ENCODE measurements at regions not wholly inside any gene's neighbourhood (a gene's known extent, or its start where the extent isn't known, plus 50 kb on each side); places are given as distances from the start of the nearest gene placed in this dataset.
"Not testable (repeated sequence)": the region's sequence is repeated elsewhere in the genome, so short reads cannot be mapped to it uniquely, and the experiment has no call there.

DNA sequence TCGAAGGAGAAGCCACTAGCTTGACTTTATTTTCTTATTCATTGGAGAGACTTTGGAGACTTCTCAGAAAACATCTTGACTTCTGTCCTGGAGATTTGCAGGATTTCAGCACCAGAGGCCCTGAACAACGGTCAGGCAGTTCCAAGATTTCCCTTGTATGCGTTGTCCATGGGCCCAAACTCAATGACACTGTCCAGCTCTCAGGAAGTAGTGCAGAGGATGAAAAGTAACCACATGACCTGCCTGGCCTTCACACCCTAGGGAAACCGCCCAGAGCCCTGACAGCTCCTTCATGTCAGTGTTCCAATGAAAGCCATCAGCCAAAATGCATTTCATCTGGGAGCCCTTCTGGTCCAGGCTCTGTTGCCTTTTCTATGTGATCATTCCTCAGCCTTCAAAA is 214.1 kb downstream of the BLID start:
- no peak for DNase-seq (ENCODE audit: low read depth, low spot score)

DNA sequence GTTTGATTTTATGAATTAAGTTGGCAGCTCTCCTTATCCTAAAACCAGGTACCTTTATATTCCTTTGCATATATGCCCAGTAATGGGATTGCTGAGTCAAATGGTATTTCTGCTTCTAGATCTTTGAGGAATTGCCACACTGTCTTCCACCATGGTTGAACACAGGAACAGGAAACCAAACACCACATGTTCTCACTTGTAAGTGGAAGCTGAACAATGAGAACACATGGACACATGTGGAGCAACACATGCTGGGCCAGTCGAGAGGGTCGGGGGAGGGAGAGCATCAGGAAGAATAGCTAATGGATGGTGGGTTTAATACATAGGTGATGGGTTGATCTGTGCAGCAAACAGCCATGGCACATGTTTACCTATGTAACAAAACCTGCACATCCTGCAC is 214.6 kb downstream of the BLID start:
- DNase-seq (ENCODE audit: low read depth, low spot score): not testable (repeated sequence)

DNA sequence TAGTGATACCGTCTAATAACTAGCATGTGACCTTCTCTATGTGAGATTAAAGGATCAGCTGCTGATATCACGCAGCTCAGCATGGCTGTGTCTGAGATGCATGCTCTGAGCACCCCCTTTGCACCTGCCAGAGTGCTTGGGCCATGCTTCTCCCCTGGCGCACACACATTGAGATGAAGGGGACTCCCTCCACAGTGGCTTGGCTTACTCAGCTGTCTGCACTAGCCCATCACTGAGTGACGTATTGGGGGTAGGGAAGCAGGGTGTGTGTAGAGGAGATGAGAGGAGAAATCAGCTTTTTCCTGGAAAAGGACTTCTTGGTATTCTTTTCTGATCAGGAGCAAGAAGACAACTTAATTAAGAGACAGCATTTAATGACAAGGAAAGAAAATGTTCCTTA is 216.5 kb downstream of the BLID start:
- DNase-seq (ENCODE audit: low read depth, low spot score): no peak

DNA sequence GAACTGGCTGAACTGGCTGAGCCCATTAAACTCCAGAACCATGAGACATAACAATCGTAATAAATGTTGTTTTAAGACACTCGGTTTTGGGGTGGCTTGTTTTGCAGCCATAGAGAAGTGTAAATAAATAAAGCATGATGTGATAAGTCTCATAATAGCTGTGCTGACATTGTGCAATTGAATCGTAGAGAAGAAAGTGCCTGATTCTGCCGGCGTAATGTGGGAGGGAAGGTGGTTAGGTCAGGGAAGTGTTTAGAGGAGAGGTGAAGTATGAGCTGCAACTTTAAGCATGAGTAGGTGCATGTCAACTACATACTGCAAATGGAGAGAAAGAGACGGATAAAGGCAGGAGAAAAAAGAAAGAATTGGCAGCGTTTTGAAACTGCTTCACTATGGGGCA is 217.1 kb downstream of the BLID start:
- no peak for DNase-seq (ENCODE audit: low read depth, low spot score)

DNA sequence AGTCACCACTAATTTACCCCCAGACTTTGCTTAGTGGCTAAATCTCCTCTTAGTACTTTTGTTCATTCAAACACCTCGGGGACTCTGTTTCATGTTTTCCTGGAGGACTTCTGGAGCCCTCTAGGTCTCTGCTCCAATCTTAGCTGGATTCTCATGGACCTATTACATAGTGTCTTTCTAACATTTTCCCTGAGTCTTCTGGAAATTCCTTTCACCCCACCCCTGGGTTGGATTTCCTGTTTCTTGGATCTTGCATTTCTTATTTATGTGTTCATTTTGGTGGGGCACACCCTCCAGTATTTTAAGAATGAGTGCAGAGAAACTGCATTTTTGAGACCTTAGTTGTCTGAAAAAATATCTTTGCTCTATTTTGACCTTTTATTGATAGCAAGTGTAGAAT is 220.1 kb downstream of the BLID start:
- DNase-seq (ENCODE audit: low read depth, low spot score): no peak

DNA sequence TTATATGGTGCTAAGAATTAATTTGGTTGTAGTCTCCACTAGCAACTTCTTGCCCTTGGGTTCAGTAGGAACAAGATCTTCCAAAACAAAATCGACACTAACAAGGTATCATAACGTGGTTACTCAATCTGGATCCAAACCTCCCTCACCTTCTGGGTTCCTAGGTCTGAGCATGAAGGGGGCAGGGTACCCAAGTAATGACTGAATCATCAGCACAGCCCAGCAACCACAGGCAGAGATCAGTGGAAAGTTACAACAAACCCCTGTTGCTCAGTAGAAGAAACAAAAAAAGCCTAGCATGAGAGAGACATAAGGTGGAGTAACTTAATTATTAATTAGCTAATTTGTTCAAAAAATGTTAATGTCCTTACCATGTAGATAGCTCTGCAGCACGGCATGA is 221.4 kb downstream of the BLID start:
- peak; percentile 48 for DNase-seq (ENCODE audit: low read depth, low spot score)

DNA sequence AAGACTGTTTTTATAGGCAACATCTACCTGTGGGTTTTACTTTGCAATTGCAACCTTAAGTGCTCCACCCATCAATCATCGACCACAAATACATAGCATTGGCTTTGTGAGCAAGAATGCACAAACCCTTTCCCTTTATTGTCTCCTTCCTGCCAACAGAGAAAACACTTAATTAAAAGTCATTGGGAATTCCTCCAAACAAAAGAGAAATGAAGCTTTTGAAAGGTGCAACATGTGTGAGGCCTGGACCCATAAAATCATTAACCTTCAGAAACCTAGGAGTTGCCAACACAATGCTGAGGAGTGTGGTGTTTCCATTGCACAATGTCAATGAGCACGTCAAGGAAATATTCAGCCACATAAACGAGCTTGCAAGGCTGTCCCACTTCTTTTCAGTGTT is 223.2 kb downstream of the BLID start:
- DNase-seq (ENCODE audit: low read depth, low spot score): peak; percentile 67

DNA sequence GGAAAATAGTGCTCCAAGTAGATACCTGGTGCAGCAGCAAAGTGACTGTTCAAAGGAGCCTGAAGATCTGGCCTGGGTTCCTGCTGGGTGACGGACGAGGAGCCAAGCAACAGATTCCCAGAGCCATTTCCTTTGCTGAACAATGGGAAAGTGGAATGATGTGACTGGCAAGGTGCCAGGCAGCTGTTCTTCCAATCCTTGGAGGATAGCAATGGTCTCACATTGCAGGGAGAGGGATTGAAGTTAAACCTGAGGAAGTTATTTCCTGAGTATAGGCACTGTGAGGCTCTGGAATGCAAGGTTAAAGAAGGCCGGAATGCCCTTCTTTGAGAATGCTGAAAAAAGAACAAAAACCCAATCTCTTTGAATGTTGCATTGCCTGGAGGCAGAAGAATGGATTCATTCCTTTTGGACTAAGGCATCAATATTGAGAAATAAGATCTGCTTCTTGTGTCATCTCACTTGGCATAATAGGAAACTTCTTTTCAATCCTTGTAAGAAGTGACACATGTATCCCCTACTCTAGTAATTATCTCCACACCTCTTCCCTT is 223.8 kb downstream of the BLID start:
- peak; percentile 59 for DNase-seq (ENCODE audit: low read depth, low spot score)

DNA sequence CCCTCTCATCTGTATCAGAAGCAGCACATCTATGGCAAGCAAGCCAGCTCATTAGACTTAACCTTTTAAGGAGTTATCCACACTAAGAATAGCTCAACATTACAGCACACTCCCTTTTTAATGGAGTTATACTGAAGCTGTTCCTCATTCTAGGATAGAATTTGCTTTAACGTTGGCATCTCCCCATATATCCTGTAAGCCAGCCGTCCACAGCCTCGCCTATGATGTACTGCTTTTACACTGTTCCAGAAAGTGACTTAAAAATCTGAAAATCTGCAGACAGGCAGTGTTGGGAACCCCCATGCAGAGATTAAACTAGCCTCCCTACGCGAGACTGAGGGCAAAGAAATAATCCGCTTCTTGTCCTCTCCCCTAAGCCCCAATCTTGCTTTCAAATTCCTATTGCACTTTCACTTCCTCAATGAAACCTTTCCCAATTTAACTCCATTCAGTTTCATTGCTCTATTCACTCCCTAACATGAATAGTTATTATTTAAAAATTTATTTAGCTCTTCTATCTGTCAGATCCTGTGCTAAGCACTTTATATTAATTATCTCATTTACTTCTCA is 225.0 kb downstream of the BLID start:
- DNase-seq (ENCODE audit: low read depth, low spot score): no peak

DNA sequence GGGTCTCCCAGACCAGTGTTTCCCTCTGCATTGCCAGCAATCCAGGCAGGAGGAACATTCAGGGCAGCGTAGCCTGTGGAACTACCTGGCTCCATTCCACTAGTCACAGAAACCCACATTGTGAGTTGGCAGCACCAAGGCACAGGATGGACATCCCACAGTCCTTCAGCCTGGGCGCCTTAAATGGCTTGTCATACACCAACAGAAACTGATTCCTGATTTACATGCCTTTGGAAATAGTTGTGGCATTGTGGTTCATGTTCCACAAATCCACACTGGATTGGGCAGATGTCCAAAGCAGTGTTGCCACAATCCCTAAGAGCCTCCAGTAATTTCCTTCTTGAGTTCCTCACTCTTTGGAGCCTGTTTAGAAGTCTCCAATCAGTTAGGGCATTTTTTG is 225.6 kb downstream of the BLID start:
- peak; percentile 97 for DNase-seq (ENCODE audit: low read depth, low spot score)

DNA sequence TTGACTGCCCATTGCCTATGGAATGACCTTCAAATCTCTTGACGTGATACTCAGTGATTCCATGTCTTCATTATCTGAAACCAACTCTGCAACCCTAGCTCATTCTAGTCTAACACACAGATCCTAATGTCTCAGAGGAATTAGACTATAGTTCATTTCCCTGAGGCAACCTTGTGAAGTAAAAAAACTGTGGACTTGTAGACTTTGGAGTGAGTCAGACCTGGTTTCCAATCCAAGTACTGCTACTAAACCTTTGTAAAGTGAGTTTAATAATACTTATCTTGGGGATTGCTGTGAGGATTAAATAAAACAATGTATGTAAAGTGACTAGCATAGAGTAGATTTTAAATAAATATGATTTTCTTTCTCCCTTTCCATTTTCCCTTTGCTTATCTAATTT is 226.1 kb downstream of the BLID start:
- peak; percentile 66 for DNase-seq (ENCODE audit: low read depth, low spot score)

DNA sequence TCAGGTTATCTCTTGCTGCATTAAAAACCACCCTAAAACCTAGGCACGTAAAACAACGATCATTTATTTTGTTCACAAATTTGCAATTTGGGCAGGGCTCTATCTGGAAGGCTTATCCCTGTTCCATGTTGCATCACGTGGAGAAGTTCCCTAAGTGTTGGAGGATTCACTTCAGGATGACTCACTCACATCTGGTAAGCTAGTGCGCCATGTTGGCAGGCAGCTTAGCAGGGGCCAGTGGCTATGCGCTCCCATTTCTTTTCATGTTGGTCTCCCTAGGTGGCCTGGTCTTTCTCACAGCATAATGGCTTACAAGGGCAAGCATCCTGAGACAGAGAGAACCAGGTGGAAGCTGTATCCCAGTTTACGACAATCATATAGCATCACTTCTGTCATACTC is 226.8 kb downstream of the BLID start:
- DNase-seq (ENCODE audit: low read depth, low spot score): no peak

DNA sequence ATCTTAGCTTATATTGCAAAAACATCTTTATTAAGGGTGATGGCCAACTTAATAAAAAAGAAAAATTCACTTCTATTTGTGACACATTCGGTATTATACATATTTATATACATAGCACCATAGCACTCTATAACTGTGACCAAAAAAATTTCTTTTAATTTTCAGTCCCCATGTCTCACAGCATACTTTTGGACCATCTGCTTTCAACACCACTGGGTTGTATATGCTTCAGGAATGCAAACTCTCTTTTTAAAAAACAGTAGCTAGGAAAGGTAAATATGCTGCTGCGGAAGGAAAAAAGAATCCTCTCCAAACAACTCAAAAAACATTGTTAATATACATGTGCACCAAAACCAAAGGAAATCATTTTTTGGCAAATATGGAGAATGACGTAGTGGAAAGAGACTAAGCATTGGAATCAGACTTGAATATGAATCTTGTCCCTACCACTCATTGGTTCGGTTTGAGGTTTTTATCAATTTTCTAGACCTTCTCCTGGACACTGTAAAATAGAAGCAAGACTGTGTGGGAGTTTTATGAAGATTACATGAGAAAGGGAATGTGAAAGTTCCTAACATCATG is 227.9 kb downstream of the BLID start:
- no peak for DNase-seq (ENCODE audit: low read depth, low spot score)

DNA sequence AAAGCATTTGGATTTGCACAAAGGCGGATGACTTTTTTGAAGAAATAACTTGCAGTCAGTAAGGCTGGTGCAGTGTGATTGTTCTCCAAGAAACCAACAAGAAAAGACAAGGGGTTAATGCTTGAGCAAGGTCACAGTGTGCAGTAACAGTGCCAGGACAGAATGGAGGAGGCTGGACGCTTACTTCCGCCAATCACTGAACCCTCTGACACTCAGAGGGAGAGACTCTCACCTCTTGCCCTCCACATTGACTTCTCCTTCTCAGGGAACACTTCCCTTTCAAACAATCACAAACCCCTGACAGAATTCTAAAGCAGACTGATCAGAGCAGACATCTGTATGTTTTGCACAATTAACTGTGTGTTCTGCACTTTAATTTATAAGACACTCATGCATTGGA is 228.4 kb downstream of the BLID start:
- no peak for DNase-seq (ENCODE audit: low read depth, low spot score)

DNA sequence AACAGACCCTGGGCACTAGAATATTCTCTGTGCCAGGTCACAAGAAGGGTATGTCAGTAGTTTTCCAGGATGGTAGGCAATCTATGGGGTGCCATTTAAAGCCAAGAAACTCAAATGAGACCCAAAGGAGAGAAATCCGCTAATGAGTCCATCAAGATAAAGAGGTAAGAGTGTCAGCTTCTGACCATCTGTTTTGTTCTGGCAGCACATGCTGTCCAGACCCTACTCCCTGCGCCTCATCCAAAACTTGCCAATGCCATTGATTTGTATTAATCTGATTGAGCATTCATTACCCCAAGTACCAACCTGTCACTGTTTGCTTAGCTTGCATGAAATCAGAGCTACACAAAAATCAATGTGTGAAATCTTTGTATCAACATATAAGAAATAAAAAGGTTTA is 229.0 kb downstream of the BLID start:
- DNase-seq (ENCODE audit: low read depth, low spot score): no peak

DNA sequence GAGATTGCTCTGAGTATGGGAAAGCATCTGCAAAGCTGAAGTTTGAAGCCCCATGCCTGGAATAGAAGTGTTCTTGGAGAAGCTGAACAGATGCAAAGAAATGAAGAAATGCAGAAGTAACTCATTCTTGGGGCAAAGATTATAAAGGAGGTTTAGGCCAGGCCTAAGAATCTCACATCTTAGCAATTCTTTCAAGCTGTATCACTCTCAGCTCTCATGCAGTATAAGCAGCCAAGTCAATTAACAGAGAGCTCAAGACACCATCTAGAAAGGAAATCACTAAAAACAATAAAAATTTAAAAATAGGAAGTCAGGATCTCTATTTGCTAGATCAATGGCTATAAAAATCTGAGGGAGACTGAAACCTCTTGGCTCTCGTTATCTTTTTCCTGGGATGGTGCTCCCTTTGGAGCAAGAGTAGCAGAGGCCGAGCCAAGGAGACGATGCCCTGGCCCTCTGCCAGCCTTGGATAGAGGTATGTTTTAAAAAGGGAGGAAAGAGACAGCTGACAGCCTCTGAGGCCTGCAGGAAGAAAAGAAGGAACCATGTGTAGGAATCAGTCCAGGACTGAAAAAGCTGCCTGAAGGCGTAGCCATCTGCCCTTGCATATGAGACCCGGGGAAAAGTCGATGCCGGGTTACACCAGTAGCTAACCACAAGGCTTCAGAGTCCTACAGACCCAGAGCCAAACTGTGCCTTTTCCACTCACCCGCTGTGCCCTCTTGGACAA is 229.8 kb downstream of the BLID start:
- peak; percentile 11 for DNase-seq (ENCODE audit: low read depth, low spot score)

DNA sequence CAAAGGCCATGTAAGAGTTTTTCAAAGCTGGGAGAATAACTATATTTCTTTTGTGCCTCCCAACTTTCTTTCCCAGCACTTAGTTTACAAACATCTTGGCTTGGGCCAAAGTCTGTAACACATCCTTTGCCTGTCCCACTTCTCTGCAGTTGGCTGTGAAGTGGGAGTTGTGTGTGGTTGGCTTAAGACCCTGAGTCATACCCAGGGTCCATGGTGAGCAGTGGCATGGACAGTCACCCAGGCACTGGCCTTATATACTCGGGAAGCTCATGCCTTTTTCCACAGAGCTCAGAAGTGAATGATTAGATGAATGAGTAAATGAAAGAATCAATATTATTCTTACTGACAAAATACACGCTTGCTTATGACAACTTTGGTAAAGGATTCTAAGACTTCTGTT is 231.4 kb downstream of the BLID start:
- no peak for DNase-seq (ENCODE audit: low read depth, low spot score)

DNA sequence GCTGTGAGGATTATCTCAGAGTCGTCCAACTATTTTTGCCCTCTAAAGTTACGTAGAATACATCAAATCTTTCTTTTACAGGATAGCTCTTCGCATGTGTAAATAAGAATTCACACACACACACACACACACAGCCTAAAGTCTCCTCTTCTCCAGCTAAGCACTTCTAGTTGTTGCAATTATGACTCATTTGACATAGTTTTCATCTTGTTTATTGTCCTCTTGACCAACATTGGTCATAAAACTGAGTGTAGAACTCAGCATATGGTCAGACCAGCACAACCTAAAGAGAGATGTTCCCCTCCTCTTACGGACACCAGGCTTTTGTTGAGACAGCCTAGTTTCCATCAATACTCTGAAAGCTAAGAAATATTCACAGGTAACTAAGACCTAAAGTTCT is 234.2 kb downstream of the BLID start:
- peak; percentile 22 for DNase-seq (ENCODE audit: low read depth, low spot score)

DNA sequence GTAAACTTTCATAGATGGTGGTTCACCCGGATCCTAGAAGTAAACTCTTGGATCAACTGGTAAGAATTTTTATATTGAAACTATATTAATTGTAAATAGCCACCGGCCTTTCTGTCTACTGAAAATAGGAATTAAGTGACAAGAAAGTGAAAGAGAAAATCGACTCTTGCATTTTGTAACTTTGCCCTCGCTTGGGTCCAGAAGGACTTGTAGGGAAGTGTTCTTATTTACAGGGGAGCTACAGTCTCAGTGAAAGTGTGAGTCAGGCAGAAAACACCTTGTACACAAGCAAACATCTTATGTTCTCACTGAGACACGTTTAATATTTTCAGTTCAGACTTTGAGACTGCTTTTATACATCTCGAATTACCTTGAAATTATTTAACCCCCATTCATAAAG is 238.9 kb downstream of the BLID start:
- no peak for DNase-seq (ENCODE audit: low read depth, low spot score)

DNA sequence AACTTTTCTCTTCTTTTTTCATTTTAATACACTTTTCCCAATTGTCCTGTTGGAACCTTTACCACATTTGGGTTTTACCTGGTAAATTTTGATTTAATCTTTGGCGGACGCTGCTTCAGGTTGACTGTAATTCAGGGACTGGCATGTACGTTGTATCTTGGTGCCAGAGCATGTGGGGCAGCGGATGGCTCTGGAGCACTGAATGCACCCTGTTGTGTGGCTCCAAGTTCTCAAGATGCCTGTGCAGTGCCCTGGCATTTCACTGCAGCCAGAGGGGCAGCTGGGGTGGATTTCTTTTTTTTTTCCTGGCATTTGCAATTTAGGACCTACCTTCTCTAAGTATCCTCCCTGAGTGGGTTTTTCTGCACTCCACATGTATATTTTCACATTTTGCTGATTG is 242.2 kb downstream of the BLID start:
- no peak for DNase-seq (ENCODE audit: low read depth, low spot score)

DNA sequence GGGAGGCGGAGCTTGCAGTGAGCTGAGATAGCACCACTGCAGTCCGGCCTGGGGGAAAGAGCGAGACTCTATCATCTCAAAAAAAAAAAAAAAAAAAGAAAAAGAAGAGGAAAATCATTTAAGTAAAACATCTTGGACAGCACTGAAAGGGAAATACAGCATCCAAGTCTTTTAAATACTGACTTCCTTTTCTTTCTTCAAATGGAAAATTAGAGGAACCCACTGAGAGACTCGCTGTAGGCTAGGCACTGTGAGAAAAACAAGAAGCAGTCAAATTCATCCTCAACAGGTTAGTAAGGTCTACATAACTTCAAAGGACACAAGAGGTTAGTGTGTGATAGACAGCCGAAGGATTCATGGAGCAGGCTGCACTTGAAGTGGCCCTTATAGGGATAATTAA is 243.7 kb downstream of the BLID start:
- DNase-seq (ENCODE audit: low read depth, low spot score): no peak

DNA sequence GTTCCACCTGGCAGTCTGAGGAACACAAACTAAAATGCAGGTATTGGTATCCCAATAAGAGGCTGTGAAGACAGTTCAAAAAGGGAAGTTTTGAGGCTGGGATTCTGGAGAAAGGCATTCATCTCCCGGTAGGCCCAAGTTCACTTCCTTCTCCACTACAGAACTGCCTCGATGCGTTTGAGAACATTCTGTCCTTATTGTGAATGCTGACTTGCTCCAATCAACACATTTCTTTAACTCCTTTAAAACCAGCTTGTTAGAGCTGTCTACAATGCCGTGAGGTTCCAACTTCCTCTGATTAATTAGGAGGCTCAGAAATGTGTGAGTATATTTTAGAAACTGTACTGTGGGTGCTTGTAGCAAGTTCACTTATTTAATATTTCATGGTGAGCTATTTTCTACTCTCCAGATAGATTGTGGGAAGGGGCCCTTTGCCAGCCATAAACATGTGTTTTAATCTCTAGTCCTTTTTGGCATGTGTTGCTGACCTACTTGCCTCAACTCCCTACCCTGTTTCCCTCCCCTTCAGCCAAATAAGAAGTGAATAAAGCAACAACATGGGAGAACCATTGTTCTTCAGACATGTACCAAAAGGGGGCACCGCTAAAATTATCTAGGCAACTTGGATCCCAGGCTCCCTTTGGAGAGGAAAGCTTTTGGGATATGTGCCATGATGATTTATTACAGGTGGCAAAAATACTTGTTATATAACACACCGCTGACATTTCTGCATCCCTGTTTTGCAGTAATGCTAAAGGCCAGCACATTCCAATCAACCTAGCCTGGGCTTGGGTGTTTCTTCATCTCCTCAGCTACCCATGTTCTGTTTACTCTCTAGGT is 245.6 kb downstream of the BLID start:
- peak; percentile 15 for DNase-seq (ENCODE audit: low read depth, low spot score)
